MM.1S (cell line): ENCODE measurements at regions not wholly inside any gene's neighbourhood (a gene's known extent, or its start where the extent isn't known, plus 50 kb on each side); places are given as distances from the start of the nearest gene placed in this dataset.
"Not testable (repeated sequence)": the region's sequence is repeated elsewhere in the genome, so short reads cannot be mapped to it uniquely, and the experiment has no call there.

ENCODE experiments used
- DNase-seq: peaks from one replicate; pipeline ENCODE4 v3.0.0-alpha.2; 2015
- H2AFZ ChIP-seq: fragments of 300-600 bp; sonication (generic); 2 replicates; pipeline ENCODE4 v1.6.0; 2016; ENCODE audit warnings: antibody characterized with exemption, low read length
- H3F3A ChIP-seq: fragments of 300-600 bp; sonication (generic); 2 replicates; pipeline ENCODE4 v1.6.1; 2016; ENCODE audit warnings: mild to moderate bottlenecking, antibody characterized with exemption, low read length, moderate library complexity, mixed read lengths; ENCODE audit not compliant: insufficient read depth
- H3K27ac ChIP-seq: fragments of 300-600 bp; sonication (generic); 2 replicates; pipeline ENCODE4 v1.5.1; 2016; ENCODE audit warnings: mild to moderate bottlenecking, low read length
- H3K27me3 ChIP-seq: fragments of 300-600 bp; sonication (generic); replicated peaks from 2 replicates; pipeline ENCODE4 v1.6.0; 2016; ENCODE audit warnings: low read length; ENCODE audit not compliant: insufficient read depth
- H3K36me3 ChIP-seq: fragments of 300-600 bp; sonication (generic); replicated peaks from 2 replicates; pipeline ENCODE4 v1.6.1; 2016; ENCODE audit warnings: mild to moderate bottlenecking, low read length, mixed read lengths; ENCODE audit not compliant: insufficient read depth
- H3K4me1 ChIP-seq: fragments of 300-600 bp; sonication (generic); 2 replicates; pipeline ENCODE4 v1.6.1; 2016; ENCODE audit warnings: low read length, mixed read lengths
- H3K4me2 ChIP-seq: fragments of 300-600 bp; sonication (generic); 2 replicates; pipeline ENCODE4 v1.6.0; 2016; ENCODE audit warnings: low read depth, low read length
- H3K4me3 ChIP-seq: fragments of 300-600 bp; sonication (generic); 2 replicates; pipeline ENCODE4 v1.5.1; 2016; ENCODE audit warnings: low read length, mixed read lengths
- H3K79me2 ChIP-seq: fragments of 300-600 bp; sonication (generic); 2 replicates; pipeline ENCODE4 v1.6.1; 2016; ENCODE audit warnings: mixed run types, low read length, mixed read lengths
- H3K9ac ChIP-seq: fragments of 300-600 bp; sonication (generic); 2 replicates; pipeline ENCODE4 v1.6.1; 2016; ENCODE audit warnings: low read length, mixed read lengths
- H3K9me2 ChIP-seq: fragments of 300-600 bp; sonication (generic); replicated peaks from 2 replicates; pipeline ENCODE4 v1.6.1; 2016; ENCODE audit warnings: mild to moderate bottlenecking, low read length, mixed read lengths; ENCODE audit not compliant: insufficient read depth
- H3K9me3 ChIP-seq: fragments of 300-600 bp; sonication (generic); replicated peaks from 2 replicates; pipeline ENCODE4 v1.6.1; 2016; ENCODE audit warnings: mild to moderate bottlenecking, low read length, mixed read lengths; ENCODE audit not compliant: insufficient read depth
- H4K20me1 ChIP-seq: fragments of 300-600 bp; sonication (generic); 2 replicates; pipeline ENCODE4 v1.6.1; 2016; ENCODE audit warnings: mild to moderate bottlenecking, low read length, moderate library complexity, mixed read lengths; ENCODE audit not compliant: insufficient read depth
- CTCF ChIP-seq: fragments of 300-600 bp; sonication (generic); IDR thresholded peaks from 2 replicates; pipeline ENCODE4 v1.5.1; 2016; ENCODE audit warnings: antibody characterized with exemption, low read length, mixed read lengths
- EZH2 ChIP-seq: fragments of 300-600 bp; sonication (generic); optimal IDR thresholded peaks from 2 replicates; pipeline ENCODE3; 2017; ENCODE audit warnings: low read depth, mild to moderate bottlenecking, antibody characterized with exemption, low read length, mixed read lengths
- EZH2phosphoT487 ChIP-seq: fragments of 300-600 bp; sonication (generic); IDR thresholded peaks from 2 replicates; pipeline ENCODE4 v1.6.1; 2018; ENCODE audit warnings: antibody characterized with exemption, low read length

- Histone ChIP-seq H3K9me2 (no peaks in the 10 kb centered on the region), H3K36me3 (no peaks in the 10 kb centered on the region), H3K4me1 (no peaks in the 10 kb centered on the region), H3K9ac (no peak overlapping the region), H3K4me2 (no peak overlapping the region), H3K79me2 (no peaks in the 10 kb centered on the region), H3F3A (no peaks in the 10 kb centered on the region), H3K27me3 (no peaks in the 10 kb centered on the region), H3K9me3 (no peaks in the 10 kb centered on the region), H4K20me1 (no peaks in the 10 kb centered on the region), H2AFZ (no peak overlapping the region; the same call in 1 of the 2 replicates), H3K4me3 (no peak overlapping the region), H3K27ac (no peak overlapping the region)
- no peak for TF ChIP-seq CTCF
- TF ChIP-seq EZH2 = no peak
- no peak for TF ChIP-seq EZH2phosphoT487
- DNase-seq = no peak
Measured at GRCh38 chr3:137148406-137148805, 190.6 kb downstream of the IL20RB start.

GRCh38 chr3:137148917-137149316 is 191.1 kb downstream of the IL20RB start:
- Histone ChIP-seq H3K9me2 (no peaks in the 10 kb centered on the region), H3K27ac (no peak overlapping the region), H2AFZ (no peak overlapping the region), H3K4me3 (no peak overlapping the region), H3K79me2 (no peaks in the 10 kb centered on the region), H3F3A (no peaks in the 10 kb centered on the region), H4K20me1 (no peaks in the 10 kb centered on the region), H3K9me3 (no peaks in the 10 kb centered on the region), H3K4me2 (no peak overlapping the region), H3K36me3 (no peaks in the 10 kb centered on the region), H3K9ac (no peak overlapping the region), H3K4me1 (no peaks in the 10 kb centered on the region), H3K27me3 (no peaks in the 10 kb centered on the region)
- TF ChIP-seq EZH2 (no peak), CTCF (no peak), EZH2phosphoT487 (no peak)
- DNase-seq = no peak

- no peaks in the 10 kb centered on the region for H3F3A ChIP-seq
- no peaks in the 10 kb centered on the region for H3K9me2 ChIP-seq
- H3K9ac ChIP-seq = no peak overlapping the region
- no peak overlapping the region for H3K4me3 ChIP-seq
- no peaks in the 10 kb centered on the region for H3K4me1 ChIP-seq
- H3K79me2 ChIP-seq = no peaks in the 10 kb centered on the region
- no peak overlapping the region for H3K4me2 ChIP-seq
- H3K27me3 ChIP-seq = no peaks in the 10 kb centered on the region
- no peaks in the 10 kb centered on the region for H4K20me1 ChIP-seq
- DNase-seq = no peak
- H3K9me3 ChIP-seq = no peaks in the 10 kb centered on the region
- no peak for TF ChIP-seq EZH2phosphoT487
- TF ChIP-seq EZH2 = no peak
- no peak for TF ChIP-seq CTCF
- H2AFZ ChIP-seq = no peak overlapping the region
- H3K27ac ChIP-seq = no peak overlapping the region
- no peaks in the 10 kb centered on the region for H3K36me3 ChIP-seq
Measured at GRCh38 chr3:137150825-137151224, 193.0 kb downstream of the IL20RB start.

- DNase-seq, H3F3A ChIP-seq, H3K36me3 ChIP-seq, H3K4me2 ChIP-seq, H4K20me1 ChIP-seq, H3K4me3 ChIP-seq, H3K9ac ChIP-seq, H3K9me2 ChIP-seq, H3K9me3 ChIP-seq, H3K27me3 ChIP-seq, H3K79me2 ChIP-seq, H3K4me1 ChIP-seq, H2AFZ ChIP-seq, H3K27ac ChIP-seq: not testable (repeated sequence)
Measured at GRCh38 chr3:137153046-137153445, 195.3 kb downstream of the IL20RB start.
